Fibroblast of skin of right quadriceps (primary cell): ENCODE measurements at regions not wholly inside any gene's neighbourhood (a gene's known extent, or its start where the extent isn't known, plus 50 kb on each side); places are given as distances from the start of the nearest gene placed in this dataset.
A peak's percentile ranks its signal among the peaks of the same experiment; 100 is the strongest.

Experiments used
- DNase-seq: peaks from one replicate; pipeline ENCODE4 v3.0.0-alpha.2; 2013

GRCh38 chr5:111013011-111013410 is 58.5 kb upstream of the TSLP start:
- peak; percentile 5 for DNase-seq

GRCh38 chr5:111016801-111017200 is 54.7 kb upstream of the TSLP start:
- peak; percentile 48 for DNase-seq

- DNase-seq: peak; percentile 19
Observed at GRCh38 chr5:111017731-111018130, 53.8 kb upstream of the TSLP start.
